Activated CD4-positive, alpha-beta memory T cell treated with anti-CD3 and anti-CD28 coated beads, Interleukin-2, amount 10 ng/mL, durations not matched to agents 7 days and 5 days (primary cell): ENCODE measurements at regions not wholly inside any gene's neighbourhood (a gene's known extent, or its start where the extent isn't known, plus 50 kb on each side); places are given as distances from the start of the nearest gene placed in this dataset.

Source experiments
- CTCF ChIA-PET: fragments of 350-600 bp; sonication (Branson Sonifier 250); formaldehyde crosslinking; loops from one replicate; lab custom pipeline; 2021; ENCODE audit warnings: antibody characterized with exemption, inconsistent platforms; lab: Charles Lee
- POLR2A ChIA-PET: fragments of 350-600 bp; sonication (Branson Sonifier 250); formaldehyde crosslinking; loops from one replicate; lab custom pipeline; 2021; ENCODE audit warnings: antibody characterized with exemption; lab: Charles Lee
- DNase-seq: peaks from one replicate; pipeline ENCODE4 v3.0.0-alpha.2; 2020
- H3K27ac Mint-ChIP-seq: one replicate; pipeline ENCODE4 v1.8.0; 2021; ENCODE audit warnings: mild to moderate bottlenecking, mixed read lengths
- H3K27me3 Mint-ChIP-seq: one replicate; pipeline ENCODE4 v1.8.0; 2021; ENCODE audit warnings: mixed read lengths
- H3K36me3 Mint-ChIP-seq: one replicate; pipeline ENCODE4 v1.8.0; 2021; ENCODE audit warnings: low read depth, mixed read lengths
- H3K4me1 Mint-ChIP-seq: one replicate; pipeline ENCODE4 v1.8.0; 2021; ENCODE audit warnings: mixed read lengths
- H3K4me3 Mint-ChIP-seq: one replicate; pipeline ENCODE4 v1.8.0; 2021; ENCODE audit warnings: mild to moderate bottlenecking, mixed read lengths
- H3K9me3 Mint-ChIP-seq: one replicate; pipeline ENCODE4 v1.8.0; 2021; ENCODE audit warnings: mixed read lengths

GRCh38 chr6:71404145-71404966 lies 115.7 kb downstream of the OGFRL1 start:
- H3K9me3 Mint-ChIP-seq = no peaks in the 10 kb centered on the region

GRCh38 chr6:71404967-71405278 lies 116.3 kb downstream of the OGFRL1 start:
- Mint-ChIP-seq H3K27ac (no peak overlapping the region), H3K4me3 (no peak overlapping the region), H3K27me3 (peaks cover 18% of the 10 kb centered on the region), H3K4me1 (peaks cover 3% of the 10 kb centered on the region), H3K9me3 (no peaks in the 10 kb centered on the region), H3K36me3 (no peaks in the 10 kb centered on the region)
- ChIA-PET CTCF (no interaction called here), POLR2A (no interaction called here)
- DNase-seq = no peak

More at GRCh38 chr6:71404145-71404966, 115.7 kb downstream of the OGFRL1 start:
- no peak overlapping the region for H3K4me3 Mint-ChIP-seq
- peaks cover 1% of the 10 kb centered on the region for H3K4me1 Mint-ChIP-seq
- no peak for DNase-seq
- ChIA-PET POLR2A (no interaction called here), CTCF (no interaction called here)
- no peak overlapping the region for H3K27ac Mint-ChIP-seq
- H3K36me3 Mint-ChIP-seq = no peaks in the 10 kb centered on the region
- H3K27me3 Mint-ChIP-seq = peaks cover 18% of the 10 kb centered on the region

GRCh38 chr6:71405416-71405815 lies 116.8 kb downstream of the OGFRL1 start:
- peaks cover 18% of the 10 kb centered on the region for H3K27me3 Mint-ChIP-seq
- no peak overlapping the region for H3K27ac Mint-ChIP-seq
- H3K4me1 Mint-ChIP-seq = peaks cover 5% of the 10 kb centered on the region
- no peaks in the 10 kb centered on the region for H3K36me3 Mint-ChIP-seq
- CTCF ChIA-PET = no interaction called here
- H3K9me3 Mint-ChIP-seq = no peaks in the 10 kb centered on the region
- no peak overlapping the region for H3K4me3 Mint-ChIP-seq
- POLR2A ChIA-PET = no interaction called here
- DNase-seq = no peak

- peaks cover 5% of the 10 kb centered on the region for H3K4me1 Mint-ChIP-seq
- no peak overlapping the region for H3K27ac Mint-ChIP-seq
- H3K36me3 Mint-ChIP-seq = no peaks in the 10 kb centered on the region
- ChIA-PET CTCF (no interaction called here), POLR2A (no interaction called here)
- H3K27me3 Mint-ChIP-seq = peaks cover 19% of the 10 kb centered on the region
- no peak overlapping the region for H3K4me3 Mint-ChIP-seq
- peaks cover 2% of the 10 kb centered on the region for H3K9me3 Mint-ChIP-seq
- no peak for DNase-seq
Observed at GRCh38 chr6:71406865-71407860, 118.6 kb downstream of the OGFRL1 start.

GRCh38 chr6:71408787-71409723 lies 120.4 kb downstream of the OGFRL1 start:
- Mint-ChIP-seq H3K27me3 (peaks cover 22% of the 10 kb centered on the region), H3K9me3 (peaks cover 2% of the 10 kb centered on the region), H3K4me1 (peaks cover 5% of the 10 kb centered on the region), H3K27ac (no peak overlapping the region), H3K4me3 (no peak overlapping the region), H3K36me3 (no peaks in the 10 kb centered on the region)
- POLR2A ChIA-PET = no interaction called here
- no peak for DNase-seq
- CTCF ChIA-PET = no interaction called here

GRCh38 chr6:71410164-71410566 lies 121.6 kb downstream of the OGFRL1 start:
- CTCF ChIA-PET = no interaction called here
- Mint-ChIP-seq H3K4me1 (peaks cover 5% of the 10 kb centered on the region), H3K36me3 (no peaks in the 10 kb centered on the region), H3K27me3 (peaks cover 26% of the 10 kb centered on the region), H3K27ac (no peak overlapping the region), H3K9me3 (peaks cover 2% of the 10 kb centered on the region), H3K4me3 (no peak overlapping the region)
- POLR2A ChIA-PET = no interaction called here
- no peak for DNase-seq

- H3K9me3 Mint-ChIP-seq = peaks cover 2% of the 10 kb centered on the region
- no peak overlapping the region for H3K4me3 Mint-ChIP-seq
- peaks cover 5% of the 10 kb centered on the region for H3K4me1 Mint-ChIP-seq
- ChIA-PET POLR2A (no interaction called here), CTCF (no interaction called here)
- DNase-seq = no peak
- no peaks in the 10 kb centered on the region for H3K36me3 Mint-ChIP-seq
- peaks cover 29% of the 10 kb centered on the region for H3K27me3 Mint-ChIP-seq
- H3K27ac Mint-ChIP-seq = no peak overlapping the region
Observed at GRCh38 chr6:71410681-71411080, 122.1 kb downstream of the OGFRL1 start.

GRCh38 chr6:71411882-71412281 lies 123.3 kb downstream of the OGFRL1 start:
- H3K4me3 Mint-ChIP-seq = no peak overlapping the region
- ChIA-PET POLR2A (no interaction called here), CTCF (no interaction called here)
- no peaks in the 10 kb centered on the region for H3K36me3 Mint-ChIP-seq
- H3K27ac Mint-ChIP-seq = no peak overlapping the region
- H3K27me3 Mint-ChIP-seq = peaks cover 24% of the 10 kb centered on the region
- H3K4me1 Mint-ChIP-seq = peaks cover 5% of the 10 kb centered on the region
- H3K9me3 Mint-ChIP-seq = peaks cover 2% of the 10 kb centered on the region
- no peak for DNase-seq

- Mint-ChIP-seq H3K27ac (no peak overlapping the region), H3K4me3 (no peak overlapping the region), H3K27me3 (peaks cover 30% of the 10 kb centered on the region), H3K4me1 (peaks cover 5% of the 10 kb centered on the region), H3K9me3 (peaks cover 2% of the 10 kb centered on the region), H3K36me3 (no peaks in the 10 kb centered on the region)
- POLR2A ChIA-PET = no interaction called here
- no peak for DNase-seq
- CTCF ChIA-PET = no interaction called here
Observed at GRCh38 chr6:71412559-71413140, 124.0 kb downstream of the OGFRL1 start.

- Mint-ChIP-seq H3K27me3 (peaks cover 42% of the 10 kb centered on the region), H3K4me1 (peaks cover 3% of the 10 kb centered on the region), H3K27ac (no peak overlapping the region), H3K9me3 (peaks cover 2% of the 10 kb centered on the region), H3K36me3 (peaks cover under 1% of the 10 kb centered on the region), H3K4me3 (no peak overlapping the region)
- CTCF ChIA-PET = no interaction called here
- POLR2A ChIA-PET = no interaction called here
- no peak for DNase-seq
Observed at GRCh38 chr6:71414486-71414885, 125.9 kb downstream of the OGFRL1 start.

GRCh38 chr6:71419217-71420094 lies 130.8 kb downstream of the OGFRL1 start:
- H3K27me3 Mint-ChIP-seq = peaks cover 57% of the 10 kb centered on the region
- H3K36me3 Mint-ChIP-seq = peaks cover 3% of the 10 kb centered on the region
- ChIA-PET POLR2A (no interaction called here), CTCF (no interaction called here)
- no peaks in the 10 kb centered on the region for H3K4me1 Mint-ChIP-seq
- H3K27ac Mint-ChIP-seq = no peak overlapping the region
- DNase-seq = no peak
- H3K9me3 Mint-ChIP-seq = no peaks in the 10 kb centered on the region
- no peak overlapping the region for H3K4me3 Mint-ChIP-seq
